Daoy (cell line): ENCODE measurements at regions not wholly inside any gene's neighbourhood (a gene's known extent, or its start where the extent isn't known, plus 50 kb on each side); places are given as distances from the start of the nearest gene placed in this dataset.

ENCODE experiments used
- DNase-seq: peaks from one replicate; pipeline ENCODE4 v3.0.0-alpha.2; 2015; ENCODE audit warnings: low read depth

DNA sequence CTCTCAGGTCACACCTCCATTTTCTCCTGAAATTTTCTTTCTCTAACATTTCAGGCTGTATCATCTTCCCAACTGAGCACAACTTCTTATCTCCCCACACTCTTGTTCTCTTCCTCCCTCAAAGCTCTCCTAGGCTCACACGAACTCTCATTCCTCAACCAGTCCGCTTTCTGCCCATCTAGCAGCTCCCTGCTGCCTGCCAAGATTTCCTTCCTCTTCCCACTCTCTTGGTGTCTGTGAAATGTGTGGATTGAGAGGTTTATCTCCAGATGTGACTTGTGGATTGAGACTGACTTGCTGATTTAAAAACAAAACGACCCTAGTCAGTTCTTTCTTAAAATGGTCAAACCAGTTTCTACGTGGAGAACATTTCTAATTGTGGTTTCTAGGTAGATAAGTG lies 106.3 kb downstream of the MTNR1B start:
- no peak for DNase-seq

DNA sequence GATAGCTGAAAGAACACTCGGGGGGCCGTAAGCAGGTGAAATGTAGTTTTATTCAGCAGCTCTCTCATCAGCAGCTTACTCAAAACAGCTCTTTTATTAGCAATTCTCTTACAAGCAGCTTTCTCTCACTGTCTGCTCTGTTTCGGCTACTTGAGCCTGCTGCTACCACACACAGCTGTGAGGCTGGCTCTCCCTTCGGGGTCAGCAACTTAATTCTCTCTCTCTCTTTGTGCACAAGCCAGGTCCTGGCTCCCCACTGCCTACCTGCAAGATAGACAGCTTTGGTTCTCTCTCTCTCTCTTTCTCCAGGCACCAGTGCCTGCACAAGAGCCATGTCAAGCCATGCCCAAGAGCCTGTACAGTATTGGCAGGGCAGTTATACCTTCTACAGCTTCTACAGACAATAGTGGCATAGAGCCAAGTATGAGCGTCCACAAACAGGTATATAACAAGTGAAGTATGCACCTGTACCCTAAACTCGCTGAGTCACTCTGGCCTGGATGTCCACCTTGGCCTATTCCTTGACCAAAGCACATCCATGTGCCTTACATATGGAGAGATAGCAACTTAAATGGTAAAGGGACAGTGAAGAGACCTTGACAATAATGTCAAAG lies 110.8 kb downstream of the MTNR1B start:
- DNase-seq, result no peak

GRCh38 chr11:93081694-93082093 lies 112.2 kb downstream of the MTNR1B start:
- DNase-seq, result no peak

GRCh38 chr11:93082900-93083299 lies 113.4 kb downstream of the MTNR1B start:
- DNase-seq, result no peak

DNA sequence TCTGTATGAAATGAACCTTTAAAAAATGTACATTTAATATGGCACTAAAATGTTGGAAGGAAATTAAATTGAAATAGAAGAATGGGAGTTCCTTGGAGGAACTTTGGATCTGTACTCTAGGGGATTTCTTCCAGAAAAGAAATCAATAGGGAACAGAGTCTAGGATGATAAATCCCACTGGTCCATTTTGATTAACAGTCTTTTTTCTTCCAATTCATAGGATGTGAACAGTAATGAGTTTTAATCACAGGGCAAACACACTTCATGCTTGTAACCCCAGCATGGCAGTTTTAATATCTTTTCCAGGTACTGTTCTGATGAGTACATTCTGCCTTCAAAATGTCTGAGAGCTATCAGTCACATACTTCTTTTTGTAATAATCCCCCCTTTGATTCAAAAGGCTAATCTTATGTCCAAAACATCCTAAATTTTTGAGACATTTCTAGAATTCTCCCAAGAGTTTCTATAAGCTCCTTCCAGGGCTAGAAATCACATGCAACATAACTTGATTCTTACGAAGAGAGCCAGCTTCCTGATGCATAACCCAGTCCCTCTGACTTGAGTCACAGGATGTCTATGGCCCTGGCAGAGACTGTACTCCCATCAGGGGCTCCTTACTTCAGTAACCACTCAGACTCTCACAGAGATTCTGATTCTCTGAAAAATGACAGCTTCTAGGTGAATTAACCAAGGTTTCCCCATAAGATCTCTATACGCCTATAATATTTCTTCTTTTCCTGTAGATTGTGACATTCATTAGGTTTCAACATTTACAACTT lies 112.9 kb downstream of the SLC36A4 start:
- no peak for DNase-seq

DNA sequence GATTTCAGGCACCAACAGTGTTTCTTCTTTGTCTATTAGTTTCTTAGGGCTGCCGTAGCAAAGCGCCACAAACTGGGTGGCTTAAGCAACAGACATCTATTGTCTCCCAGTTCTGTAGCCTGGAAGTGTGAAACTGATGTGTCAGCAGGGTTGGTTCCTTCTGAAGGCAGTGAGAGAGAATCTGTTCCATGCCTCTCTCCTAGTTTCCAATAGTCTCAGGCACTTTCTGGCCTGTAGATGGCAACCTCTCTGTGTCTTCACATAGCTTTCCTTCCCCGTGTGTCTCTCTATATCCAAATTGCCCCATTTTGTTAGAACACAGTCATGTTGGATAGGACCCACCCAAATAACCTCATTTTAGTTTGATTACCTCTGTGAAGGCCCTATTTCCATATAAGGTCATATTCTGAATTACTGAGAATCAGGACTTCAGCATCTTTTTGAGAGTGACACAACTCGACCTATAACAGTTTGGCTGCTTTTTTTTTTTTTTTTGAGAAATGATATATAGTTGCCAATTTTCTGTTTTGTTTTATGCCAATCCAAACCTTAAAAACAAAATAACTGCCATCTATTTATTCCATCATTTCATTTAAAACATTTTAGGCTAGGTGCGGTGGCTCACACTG lies 108.2 kb downstream of the SLC36A4 start:
- DNase-seq, result peak; percentile 14
